ENCODE measurements at regions not wholly inside any gene's neighbourhood (a gene's known extent, or its start where the extent isn't known, plus 50 kb on each side); places are given as distances from the start of the nearest gene placed in this dataset.

DNA sequence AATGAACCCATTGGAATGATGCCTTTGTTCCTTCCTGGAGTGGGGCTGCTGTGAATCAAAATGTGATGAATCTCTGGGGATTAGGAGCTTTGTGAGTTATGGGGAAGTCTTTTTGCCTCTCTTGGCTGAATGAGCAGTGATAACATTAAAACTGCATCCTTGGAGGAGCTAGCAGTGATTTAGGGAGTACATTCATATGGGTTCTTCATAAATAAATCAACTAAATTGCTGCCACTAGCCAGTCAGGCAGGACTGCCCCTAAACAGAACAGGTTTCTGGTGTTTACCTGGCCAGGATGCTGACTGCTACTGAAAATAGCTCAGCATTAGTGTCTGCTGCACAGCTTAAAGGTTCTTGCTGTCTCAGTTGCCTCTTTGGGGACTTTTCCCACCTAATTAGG lies 244.5 kb upstream of the MEX3C start:
- TF ChIP-seq, protein P1, sequence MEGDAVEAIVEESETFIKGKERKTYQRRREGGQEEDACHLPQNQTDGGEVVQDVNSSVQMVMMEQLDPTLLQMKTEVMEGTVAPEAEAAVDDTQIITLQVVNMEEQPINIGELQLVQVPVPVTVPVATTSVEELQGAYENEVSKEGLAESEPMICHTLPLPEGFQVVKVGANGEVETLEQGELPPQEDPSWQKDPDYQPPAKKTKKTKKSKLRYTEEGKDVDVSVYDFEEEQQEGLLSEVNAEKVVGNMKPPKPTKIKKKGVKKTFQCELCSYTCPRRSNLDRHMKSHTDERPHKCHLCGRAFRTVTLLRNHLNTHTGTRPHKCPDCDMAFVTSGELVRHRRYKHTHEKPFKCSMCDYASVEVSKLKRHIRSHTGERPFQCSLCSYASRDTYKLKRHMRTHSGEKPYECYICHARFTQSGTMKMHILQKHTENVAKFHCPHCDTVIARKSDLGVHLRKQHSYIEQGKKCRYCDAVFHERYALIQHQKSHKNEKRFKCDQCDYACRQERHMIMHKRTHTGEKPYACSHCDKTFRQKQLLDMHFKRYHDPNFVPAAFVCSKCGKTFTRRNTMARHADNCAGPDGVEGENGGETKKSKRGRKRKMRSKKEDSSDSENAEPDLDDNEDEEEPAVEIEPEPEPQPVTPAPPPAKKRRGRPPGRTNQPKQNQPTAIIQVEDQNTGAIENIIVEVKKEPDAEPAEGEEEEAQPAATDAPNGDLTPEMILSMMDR (IDR thresholded peaks at IDR 0.05): no peak
- no peak for DNase-seq (ENCODE audit: low spot score in 2 of 2)
- Histone ChIP-seq H3K4me3 (no peak overlapping the region), H3K4me1 (no peaks in the 10 kb centered on the region), H3K27me3 (no peaks in the 10 kb centered on the region), H3K27ac (no peak overlapping the region), H3K9me3 (no peaks in the 10 kb centered on the region), H3K36me3 (no peaks in the 10 kb centered on the region)
- intact Hi-C loops (cut with DNase I): no loop called here

GRCh38 chr18:51446571-51447210 lies 249.2 kb upstream of the MEX3C start:
- Histone ChIP-seq H3K27ac (no peak overlapping the region), H3K36me3 (no peaks in the 10 kb centered on the region), H3K9me3 (no peaks in the 10 kb centered on the region), H3K4me3 (no peak overlapping the region), H3K27me3 (no peaks in the 10 kb centered on the region), H3K4me1 (no peaks in the 10 kb centered on the region)
- no peak for DNase-seq (ENCODE audit: low spot score in 2 of 2)
- intact Hi-C loops (cut with DNase I): no loop called here
- TF ChIP-seq, protein P1 (IDR thresholded peaks at IDR 0.05): no peak

DNA sequence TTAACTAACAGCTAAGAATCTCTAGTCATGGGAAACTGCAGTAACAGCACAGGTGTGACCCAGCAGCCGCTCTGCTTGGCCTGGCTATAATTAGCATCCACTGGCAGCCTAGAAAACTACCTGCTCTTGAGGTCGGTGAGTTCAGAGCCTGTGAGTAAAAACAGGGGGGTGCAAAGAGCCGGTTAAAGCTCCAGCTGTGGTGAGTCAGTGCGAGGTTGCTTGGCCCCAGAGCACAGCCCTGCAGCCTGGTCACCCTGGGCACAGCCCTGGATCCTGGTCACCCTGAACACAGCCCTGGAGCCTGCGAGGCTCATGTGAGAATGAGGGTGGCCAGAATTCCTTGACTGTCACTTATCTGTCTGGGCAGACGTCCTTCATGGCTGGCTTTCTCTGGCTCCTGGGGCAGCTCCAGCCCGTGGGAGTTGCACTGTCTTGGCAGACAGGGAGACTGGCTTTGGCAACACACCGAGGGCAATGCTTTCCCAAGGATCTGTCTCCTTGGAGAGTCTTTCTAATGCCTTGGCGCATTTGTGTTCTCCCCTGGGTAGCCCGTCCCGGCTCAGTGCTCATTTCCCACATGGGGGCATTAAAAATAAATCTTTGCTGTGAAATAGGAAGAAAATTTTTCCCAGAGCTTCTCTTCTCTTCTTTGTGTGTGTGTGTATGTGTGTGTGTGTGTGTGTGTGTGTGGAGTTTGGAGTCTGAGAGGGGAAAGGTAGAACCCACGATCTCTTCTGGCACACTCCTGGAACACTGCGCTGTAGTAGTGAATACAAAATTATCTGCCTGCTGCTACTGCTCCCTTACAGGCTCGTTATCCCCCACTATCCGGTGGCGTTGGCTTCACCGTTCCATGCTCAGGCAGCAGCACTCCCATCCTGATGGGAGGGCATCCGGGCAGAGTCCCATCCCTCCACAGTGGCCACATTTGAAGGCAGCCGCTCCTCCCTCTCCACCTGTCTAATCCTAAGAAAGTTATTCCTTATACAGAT lies 250.2 kb upstream of the MEX3C start:
- H3K27me3 ChIP-seq: no peaks in the 10 kb centered on the region
- no peak overlapping the region for H3K27ac ChIP-seq
- intact Hi-C loops (cut with DNase I): no loop called here
- no peaks in the 10 kb centered on the region for H3K36me3 ChIP-seq
- TF ChIP-seq, protein P1 (IDR thresholded peaks at IDR 0.05): no peak
- DNase-seq (ENCODE audit: low spot score in 2 of 2): no peak
- no peak overlapping the region for H3K4me3 ChIP-seq
- no peaks in the 10 kb centered on the region for H3K4me1 ChIP-seq
- H3K9me3 ChIP-seq: no peaks in the 10 kb centered on the region

DNA sequence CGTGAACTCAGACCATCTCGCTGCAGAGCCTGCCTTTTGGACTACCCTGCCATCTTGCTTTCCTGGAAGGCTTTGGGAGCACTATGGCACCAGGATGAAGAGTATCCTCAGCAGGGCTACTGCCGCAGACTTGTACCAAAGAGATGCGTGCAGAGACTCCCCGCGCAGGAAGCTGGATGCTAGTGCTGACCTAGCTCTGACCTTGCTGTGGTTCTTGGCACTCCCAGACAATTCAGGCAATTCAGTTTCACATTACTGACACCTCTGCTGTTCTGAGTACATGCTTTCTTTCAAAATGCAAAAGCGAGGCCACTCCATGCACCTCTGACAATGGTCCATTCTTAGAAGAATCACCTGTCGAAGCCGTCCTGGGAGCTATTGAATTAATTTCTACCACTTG lies 251.5 kb upstream of the MEX3C start:
- no peaks in the 10 kb centered on the region for H3K4me1 ChIP-seq
- intact Hi-C loops (cut with DNase I): no loop called here
- H3K36me3 ChIP-seq: no peaks in the 10 kb centered on the region
- H3K27me3 ChIP-seq: no peaks in the 10 kb centered on the region
- DNase-seq (ENCODE audit: low spot score in 2 of 2): no peak
- H3K9me3 ChIP-seq: no peaks in the 10 kb centered on the region
- no peak overlapping the region for H3K27ac ChIP-seq
- H3K4me3 ChIP-seq: no peak overlapping the region
- TF ChIP-seq, protein P1 (IDR thresholded peaks at IDR 0.05): no peak

DNA sequence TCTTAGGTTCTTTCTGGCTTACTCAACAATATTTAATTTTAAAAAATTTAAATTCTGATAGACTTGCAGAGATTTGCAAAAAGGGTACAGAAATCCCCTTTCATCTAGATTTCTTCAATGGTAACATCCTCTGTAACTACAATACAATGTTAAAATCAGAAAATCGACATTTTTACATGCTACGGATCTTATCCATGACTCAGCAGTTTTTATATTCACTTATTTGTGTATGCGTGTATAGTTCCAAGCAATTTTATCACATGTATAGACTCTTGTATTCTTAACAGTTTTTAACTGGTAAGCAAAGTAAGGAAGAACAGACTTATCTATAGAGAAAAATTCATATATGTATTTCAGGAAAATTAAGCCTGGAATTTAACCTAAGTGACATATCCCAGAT lies 256.1 kb upstream of the MEX3C start:
- TF ChIP-seq, protein P1 (IDR thresholded peaks at IDR 0.05): no peak
- H3K27me3 ChIP-seq: no peaks in the 10 kb centered on the region
- H3K36me3 ChIP-seq: no peaks in the 10 kb centered on the region
- no peak overlapping the region for H3K4me3 ChIP-seq
- H3K9me3 ChIP-seq: no peaks in the 10 kb centered on the region
- no peaks in the 10 kb centered on the region for H3K4me1 ChIP-seq
- intact Hi-C loops (cut with DNase I): no loop called here
- no peak overlapping the region for H3K27ac ChIP-seq
- DNase-seq (ENCODE audit: low spot score in 2 of 2): no peak

All from ascending aorta (tissue), 2 donors.